ENCODE measurements at regions not wholly inside any gene's neighbourhood (a gene's known extent, or its start where the extent isn't known, plus 50 kb on each side); places are given as distances from the start of the nearest gene placed in this dataset.

GRCh38 chr14:66421990-66422946, 63.9 kb upstream of the CCDC196 start:
- DNase-seq, result no peak
- no peaks in the 10 kb centered on the region for H3K9me3 ChIP-seq
- TF ChIP-seq, protein P1, sequence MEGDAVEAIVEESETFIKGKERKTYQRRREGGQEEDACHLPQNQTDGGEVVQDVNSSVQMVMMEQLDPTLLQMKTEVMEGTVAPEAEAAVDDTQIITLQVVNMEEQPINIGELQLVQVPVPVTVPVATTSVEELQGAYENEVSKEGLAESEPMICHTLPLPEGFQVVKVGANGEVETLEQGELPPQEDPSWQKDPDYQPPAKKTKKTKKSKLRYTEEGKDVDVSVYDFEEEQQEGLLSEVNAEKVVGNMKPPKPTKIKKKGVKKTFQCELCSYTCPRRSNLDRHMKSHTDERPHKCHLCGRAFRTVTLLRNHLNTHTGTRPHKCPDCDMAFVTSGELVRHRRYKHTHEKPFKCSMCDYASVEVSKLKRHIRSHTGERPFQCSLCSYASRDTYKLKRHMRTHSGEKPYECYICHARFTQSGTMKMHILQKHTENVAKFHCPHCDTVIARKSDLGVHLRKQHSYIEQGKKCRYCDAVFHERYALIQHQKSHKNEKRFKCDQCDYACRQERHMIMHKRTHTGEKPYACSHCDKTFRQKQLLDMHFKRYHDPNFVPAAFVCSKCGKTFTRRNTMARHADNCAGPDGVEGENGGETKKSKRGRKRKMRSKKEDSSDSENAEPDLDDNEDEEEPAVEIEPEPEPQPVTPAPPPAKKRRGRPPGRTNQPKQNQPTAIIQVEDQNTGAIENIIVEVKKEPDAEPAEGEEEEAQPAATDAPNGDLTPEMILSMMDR (IDR thresholded peaks at IDR 0.05), result no peak
- TF ChIP-seq POLR2A (IDR thresholded peaks at IDR 0.05), result no peak
- no peaks in the 10 kb centered on the region for H3K36me3 ChIP-seq
- H3K27ac ChIP-seq, result no peak overlapping the region
- H3K4me3 ChIP-seq, result no peak overlapping the region
- H3K27me3 ChIP-seq, result no peaks in the 10 kb centered on the region
- H3K4me1 ChIP-seq, result no peaks in the 10 kb centered on the region

- DNase-seq, result no peak
- Histone ChIP-seq H3K9me3 (no peaks in the 10 kb centered on the region), H3K36me3 (no peaks in the 10 kb centered on the region), H3K27me3 (no peaks in the 10 kb centered on the region), H3K4me1 (no peaks in the 10 kb centered on the region), H3K4me3 (no peak overlapping the region), H3K27ac (no peak overlapping the region)
- TF ChIP-seq POLR2A (IDR thresholded peaks at IDR 0.05), result no peak
- TF ChIP-seq, protein P1 (IDR thresholded peaks at IDR 0.05), result no peak
These were observed 60.8 kb upstream of the CCDC196 start for GRCh38 chr14:66425402-66425801.

GRCh38 chr14:66426451-66426850, 59.7 kb upstream of the CCDC196 start:
- no peaks in the 10 kb centered on the region for H3K9me3 ChIP-seq

GRCh38 chr14:66432334-66432733, 53.8 kb upstream of the CCDC196 start:
- Histone ChIP-seq H3K36me3 (no peaks in the 10 kb centered on the region), H3K4me1 (no peaks in the 10 kb centered on the region), H3K27ac (no peak overlapping the region), H3K27me3 (no peaks in the 10 kb centered on the region), H3K9me3 (no peaks in the 10 kb centered on the region), H3K4me3 (no peak overlapping the region)
- DNase-seq, result no peak
- no peak for TF ChIP-seq POLR2A (IDR thresholded peaks at IDR 0.05)
- TF ChIP-seq, protein P1 (IDR thresholded peaks at IDR 0.05), result no peak

More at GRCh38 chr14:66426451-66426850, 59.7 kb upstream of the CCDC196 start:
- no peak overlapping the region for H3K27ac ChIP-seq
- H3K27me3 ChIP-seq, result no peaks in the 10 kb centered on the region
- H3K4me3 ChIP-seq, result no peak overlapping the region
- H3K4me1 ChIP-seq, result no peaks in the 10 kb centered on the region
- no peaks in the 10 kb centered on the region for H3K36me3 ChIP-seq
- TF ChIP-seq, protein P1 (IDR thresholded peaks at IDR 0.05), result no peak
- TF ChIP-seq POLR2A (IDR thresholded peaks at IDR 0.05), result no peak
- DNase-seq, result no peak

GRCh38 chr14:66434464-66434863, 51.7 kb upstream of the CCDC196 start:
- DNase-seq, result no peak
- Histone ChIP-seq H3K27ac (no peak overlapping the region), H3K4me3 (no peak overlapping the region), H3K9me3 (peaks cover 0 to 3% (median 0%) of the 10 kb centered on the region in 4 donors), H3K4me1 (no peaks in the 10 kb centered on the region), H3K27me3 (no peaks in the 10 kb centered on the region), H3K36me3 (no peaks in the 10 kb centered on the region)
- TF ChIP-seq, protein P1 (IDR thresholded peaks at IDR 0.05), result no peak
- no peak for TF ChIP-seq POLR2A (IDR thresholded peaks at IDR 0.05)

Measured in Peyer's patch (tissue), 4 donors.